DOHH2 (cell line): ENCODE measurements at regions not wholly inside any gene's neighbourhood (a gene's known extent, or its start where the extent isn't known, plus 50 kb on each side); places are given as distances from the start of the nearest gene placed in this dataset.

Experiments
- CTCF ChIP-seq: fragments of 200-600 bp; sonication (generic); IDR thresholded peaks from one replicate; pipeline ENCODE4 v1.5.1; 2014; ENCODE audit warnings: antibody characterized with exemption, mild to moderate bottlenecking, low read depth, low read length; ENCODE audit not compliant: poor library complexity, severe bottlenecking
- EZH2phosphoT487 ChIP-seq: fragments of 200-600 bp; sonication (generic); IDR thresholded peaks from 2 replicates; pipeline ENCODE4 v1.6.1; 2017; ENCODE audit warnings: borderline replicate concordance, mild to moderate bottlenecking, antibody characterized with exemption, low read length, moderate library complexity, mixed read lengths

- TF ChIP-seq EZH2phosphoT487 (no peak), CTCF (no peak)
Measured at GRCh38 chr10:52939894-52940293, 167.3 kb upstream of the MBL2 start.
